ENCODE measurements at regions not wholly inside any gene's neighbourhood (a gene's known extent, or its start where the extent isn't known, plus 50 kb on each side); places are given as distances from the start of the nearest gene placed in this dataset.

GRCh38 chr7:109951565-109951928 is 1139.4 kb upstream of the LRRN3 start:
- Histone ChIP-seq H3K4me3 (replicated peaks; ENCODE audit: insufficient read depth, low read length) (no peak overlapping the region), H3K27ac (replicated peaks) (no peak overlapping the region), H3K27me3 (ENCODE audit: insufficient read depth, poor library complexity, severe bottlenecking) (no peaks in the 10 kb centered on the region)
- no peak for DNase-seq (ENCODE audit: low read depth in 1 of 2, low spot score in 1 of 2)
- no peak for TF ChIP-seq GABPA (IDR thresholded peaks at IDR 0.05; ENCODE audit: low read depth)
- TF ChIP-seq POLR2AphosphoS5 (IDR thresholded peaks at IDR 0.05; ENCODE audit: low read depth): no peak
- TF ChIP-seq SPI1 (IDR thresholded peaks at IDR 0.05; ENCODE audit: borderline replicate concordance, low read depth): no peak
- no peak for TF ChIP-seq REST (IDR thresholded peaks at IDR 0.05; ENCODE audit: insufficient replicate concordance, low read depth)
- TF ChIP-seq CTCF (IDR thresholded peaks at IDR 0.05; ENCODE audit: insufficient read depth, low read length): no peak

- Histone ChIP-seq H3K27me3 (ENCODE audit: insufficient read depth, poor library complexity, severe bottlenecking) (no peaks in the 10 kb centered on the region), H3K4me3 (replicated peaks; ENCODE audit: insufficient read depth, low read length) (no peak overlapping the region), H3K27ac (replicated peaks) (no peak overlapping the region)
- no peak for TF ChIP-seq REST (IDR thresholded peaks at IDR 0.05; ENCODE audit: insufficient replicate concordance, low read depth)
- no peak for TF ChIP-seq POLR2AphosphoS5 (IDR thresholded peaks at IDR 0.05; ENCODE audit: low read depth)
- no peak for TF ChIP-seq CTCF (IDR thresholded peaks at IDR 0.05; ENCODE audit: insufficient read depth, low read length)
- TF ChIP-seq SPI1 (IDR thresholded peaks at IDR 0.05; ENCODE audit: borderline replicate concordance, low read depth): no peak
- no peak for DNase-seq (ENCODE audit: low read depth in 1 of 2, low spot score in 1 of 2)
These were observed 1134.9 kb upstream of the LRRN3 start for GRCh38 chr7:109955986-109956385.

- H3K4me3 ChIP-seq (replicated peaks; ENCODE audit: insufficient read depth, low read length): no peak overlapping the region
- DNase-seq (ENCODE audit: low read depth in 1 of 2, low spot score in 1 of 2): no peak
- TF ChIP-seq POLR2AphosphoS5 (IDR thresholded peaks at IDR 0.05; ENCODE audit: low read depth): no peak
- no peak for TF ChIP-seq REST (IDR thresholded peaks at IDR 0.05; ENCODE audit: insufficient replicate concordance, low read depth)
- no peak for TF ChIP-seq SPI1 (IDR thresholded peaks at IDR 0.05; ENCODE audit: borderline replicate concordance, low read depth)
- no peak for TF ChIP-seq GABPA (IDR thresholded peaks at IDR 0.05; ENCODE audit: low read depth)
- no peak for TF ChIP-seq CTCF (IDR thresholded peaks at IDR 0.05; ENCODE audit: insufficient read depth, low read length)
- H3K27ac ChIP-seq (replicated peaks): no peak overlapping the region
- no peaks in the 10 kb centered on the region for H3K27me3 ChIP-seq (ENCODE audit: insufficient read depth, poor library complexity, severe bottlenecking)
These were observed 1134.0 kb upstream of the LRRN3 start for GRCh38 chr7:109956916-109957315.

All from HL-60 (cell line).